RWPE1 (cell line): ENCODE measurements at regions not wholly inside any gene's neighbourhood (a gene's known extent, or its start where the extent isn't known, plus 50 kb on each side); places are given as distances from the start of the nearest gene placed in this dataset.

Experiments
- CTCF ChIA-PET: fragments of 350-600 bp; sonication (Branson Sonifier 250); formaldehyde crosslinking; extraction: SDS; loops from one replicate; lab custom pipeline; 2021; lab: Yijun Ruan, JAX
- POLR2A ChIA-PET: fragments of 400-600 bp; formaldehyde crosslinking; extraction: SDS; loops from one replicate; lab custom pipeline; 2020; ENCODE audit warnings: antibody characterized with exemption; ENCODE audit not compliant: low non-redundant PET; lab: Yijun Ruan, JAX
- DNase-seq: peaks from one replicate; pipeline ENCODE4 v3.0.0; 2012; ENCODE audit warnings: low spot score
- H3K27ac ChIP-seq: fragments of 450-650 bp; 2 replicates; pipeline ENCODE4 v1.5.1; 2017
- TF ChIP-seq, protein P1 (sequence below): fragments of 450-650 bp; conservative IDR thresholded peaks from 2 replicates; pipeline ENCODE4 v1.5.1; 2017; ENCODE audit warnings: low read depth, mild to moderate bottlenecking

DNA sequence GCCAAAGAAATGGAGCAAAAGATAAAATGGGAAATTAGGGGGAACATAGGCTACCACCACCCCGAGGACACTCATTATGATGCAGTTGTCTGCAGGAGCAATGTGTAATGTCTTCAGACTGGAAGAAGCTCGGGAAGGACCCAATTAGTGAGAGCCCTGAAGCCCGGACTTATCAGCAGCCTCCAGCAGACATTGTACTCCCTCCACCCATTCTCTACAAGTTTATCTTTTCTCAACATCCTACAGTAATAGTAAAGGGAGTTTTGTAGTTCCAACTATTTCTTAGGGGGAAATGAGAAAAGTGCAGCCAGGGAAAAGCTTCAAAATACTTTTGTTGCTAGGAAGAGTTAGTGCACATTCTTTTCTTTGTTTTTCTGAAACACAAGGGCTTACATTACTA, 657.3 kb upstream of the COBL start:
- CTCF ChIA-PET: no interaction called here
- POLR2A ChIA-PET: no interaction called here
- H3K27ac ChIP-seq: no peak overlapping the region
- DNase-seq: no peak
- TF ChIP-seq, protein P1, sequence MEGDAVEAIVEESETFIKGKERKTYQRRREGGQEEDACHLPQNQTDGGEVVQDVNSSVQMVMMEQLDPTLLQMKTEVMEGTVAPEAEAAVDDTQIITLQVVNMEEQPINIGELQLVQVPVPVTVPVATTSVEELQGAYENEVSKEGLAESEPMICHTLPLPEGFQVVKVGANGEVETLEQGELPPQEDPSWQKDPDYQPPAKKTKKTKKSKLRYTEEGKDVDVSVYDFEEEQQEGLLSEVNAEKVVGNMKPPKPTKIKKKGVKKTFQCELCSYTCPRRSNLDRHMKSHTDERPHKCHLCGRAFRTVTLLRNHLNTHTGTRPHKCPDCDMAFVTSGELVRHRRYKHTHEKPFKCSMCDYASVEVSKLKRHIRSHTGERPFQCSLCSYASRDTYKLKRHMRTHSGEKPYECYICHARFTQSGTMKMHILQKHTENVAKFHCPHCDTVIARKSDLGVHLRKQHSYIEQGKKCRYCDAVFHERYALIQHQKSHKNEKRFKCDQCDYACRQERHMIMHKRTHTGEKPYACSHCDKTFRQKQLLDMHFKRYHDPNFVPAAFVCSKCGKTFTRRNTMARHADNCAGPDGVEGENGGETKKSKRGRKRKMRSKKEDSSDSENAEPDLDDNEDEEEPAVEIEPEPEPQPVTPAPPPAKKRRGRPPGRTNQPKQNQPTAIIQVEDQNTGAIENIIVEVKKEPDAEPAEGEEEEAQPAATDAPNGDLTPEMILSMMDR: no peak

GRCh38 chr7:51973071-51973470, 656.5 kb upstream of the COBL start:
- ChIA-PET CTCF (no interaction called here), POLR2A (no interaction called here)
- TF ChIP-seq, protein P1: no peak
- peak; percentile 6 for DNase-seq
- no peak overlapping the region for H3K27ac ChIP-seq

DNA sequence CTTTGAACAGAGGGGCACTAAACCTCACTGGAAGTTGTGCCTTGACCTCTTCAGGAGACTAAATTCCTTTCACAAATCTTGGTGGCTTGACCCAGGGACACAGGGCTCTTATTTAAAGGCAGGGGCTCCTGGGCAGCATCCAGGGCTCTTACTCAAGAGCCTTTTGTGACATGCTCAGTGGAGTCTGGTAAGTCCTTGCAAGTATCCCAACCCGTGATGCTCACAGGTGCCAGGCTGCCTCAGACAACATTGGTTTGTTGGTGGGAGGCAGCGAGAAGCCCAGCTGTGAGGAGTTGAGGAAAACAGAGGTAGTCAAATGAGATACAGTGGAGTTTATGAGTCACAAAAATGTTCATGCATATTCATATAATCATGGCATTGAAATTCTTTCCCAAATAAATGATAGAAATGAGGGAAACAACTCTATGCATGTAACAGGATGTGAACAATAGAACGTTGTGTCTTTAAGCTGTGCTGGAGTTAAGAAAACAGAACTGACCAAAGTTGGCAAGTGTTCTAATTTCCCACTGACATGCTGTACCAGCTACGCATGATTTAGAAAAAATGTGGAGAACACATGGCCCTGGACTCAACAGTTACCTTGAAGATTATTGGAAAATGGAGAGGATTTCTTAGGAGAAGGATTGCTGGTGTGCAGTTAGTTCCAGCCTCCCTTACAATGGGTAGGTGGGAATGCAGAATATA, 654.5 kb upstream of the COBL start:
- POLR2A ChIA-PET: no interaction called here
- DNase-seq: no peak
- TF ChIP-seq, protein P1: no peak
- no peak overlapping the region for H3K27ac ChIP-seq
- CTCF ChIA-PET: no interaction called here

DNA sequence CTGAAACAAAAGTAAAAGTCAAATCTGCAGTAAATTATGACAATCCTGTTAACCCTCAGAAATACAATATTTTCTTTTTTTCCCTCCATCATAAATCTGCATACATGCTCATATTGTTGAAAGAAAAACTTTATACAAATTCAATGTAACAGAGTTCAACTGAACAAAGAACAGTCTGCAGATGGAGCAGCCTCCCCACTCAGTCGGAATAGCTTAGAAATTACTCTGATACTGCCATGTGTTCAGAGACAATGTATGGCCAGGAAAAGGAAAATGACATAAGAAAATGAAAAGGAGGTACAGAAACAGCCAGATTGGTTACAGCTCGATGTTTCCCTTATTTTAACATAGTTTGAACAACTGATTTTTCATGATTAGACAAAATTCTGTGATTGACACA, 651.9 kb upstream of the COBL start:
- no peak overlapping the region for H3K27ac ChIP-seq
- ChIA-PET POLR2A (no interaction called here), CTCF (no interaction called here)
- TF ChIP-seq, protein P1: no peak
- DNase-seq: no peak

DNA sequence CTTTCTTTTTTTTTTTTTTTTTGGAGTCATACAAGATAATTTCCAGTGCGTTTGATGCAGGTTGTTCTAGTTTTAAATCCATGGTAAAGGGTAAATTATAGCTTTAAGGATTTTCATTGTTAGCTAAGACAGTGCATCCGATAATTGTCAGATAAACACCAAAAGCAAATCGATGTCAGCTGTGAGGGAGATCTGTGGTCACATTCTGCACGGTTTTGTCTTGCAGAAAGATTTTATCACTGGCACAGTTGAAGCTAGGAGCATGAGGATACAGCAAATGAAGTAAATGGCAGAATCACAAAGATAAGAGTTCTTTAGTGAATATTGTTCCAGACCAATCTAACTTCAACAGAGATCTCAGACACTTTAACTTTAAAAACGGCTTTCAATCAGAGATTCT, 648.8 kb upstream of the COBL start:
- ChIA-PET POLR2A (no interaction called here), CTCF (no interaction called here)
- TF ChIP-seq, protein P1: no peak
- DNase-seq: no peak
- no peak overlapping the region for H3K27ac ChIP-seq

- H3K27ac ChIP-seq: no peak overlapping the region
- TF ChIP-seq, protein P1: no peak
- CTCF ChIA-PET: no interaction called here
- no peak for DNase-seq
- POLR2A ChIA-PET: no interaction called here
These were observed 645.2 kb upstream of the COBL start for GRCh38 chr7:51961804-51962203.
